Stomach (tissue), 4 donors: ENCODE measurements at regions not wholly inside any gene's neighbourhood (a gene's known extent, or its start where the extent isn't known, plus 50 kb on each side); places are given as distances from the start of the nearest gene placed in this dataset.

Experiments
- CTCF ChIP-seq, 7 experiments: fragments of 450-650 bp in 4 of 7; fragments of 200-600 bp in 3 of 7; sonication (generic) in 3 of 7; IDR thresholded peaks; one replicate each; pipeline ENCODE4 v1.5.1; 2016 to 2019; ENCODE audit warnings: antibody characterized with exemption in 7 of 7, control low read depth in 2 of 7, mild to moderate bottlenecking in 1 of 7
- POLR2A ChIP-seq, 4 donors: fragments of 450-650 bp; IDR thresholded peaks; one replicate each; pipeline ENCODE4 v1.6.1; 2016; ENCODE audit warnings: antibody characterized with exemption in 4 of 4, control low read depth in 2 of 4, mild to moderate bottlenecking in 1 of 4, moderate library complexity in 1 of 4
- POLR2AphosphoS5 ChIP-seq, 3 donors: sonication (generic); formaldehyde crosslinking; IDR thresholded peaks; one replicate each; pipeline ENCODE4 v1.6.1; 2016; ENCODE audit warnings: antibody characterized with exemption in 3 of 3

- TF ChIP-seq CTCF (IDR thresholded peaks at IDR 0.05) (no peak), POLR2AphosphoS5 (IDR thresholded peaks at IDR 0.05) (no peak), POLR2A (IDR thresholded peaks at IDR 0.05) (no peak)
These were observed 129.0 kb downstream of the SH2D1A start for GRCh38 chrX:124475358-124475757.
